ENCODE measurements at regions not wholly inside any gene's neighbourhood (a gene's known extent, or its start where the extent isn't known, plus 50 kb on each side); places are given as distances from the start of the nearest gene placed in this dataset.

- DNase-seq (ENCODE audit: extremely low read depth, low read depth) = no peak
- TF ChIP-seq CTCF (IDR thresholded peaks at IDR 0.05; ENCODE audit: low read depth, low read length) = no peak
Measured at GRCh38 chr15:60073466-60073840, 69.3 kb downstream of the FOXB1 start.

GRCh38 chr15:60074181-60074885 is 70.2 kb downstream of the FOXB1 start:
- no peak for DNase-seq (ENCODE audit: extremely low read depth, low read depth)
- no peak for TF ChIP-seq CTCF (IDR thresholded peaks at IDR 0.05; ENCODE audit: low read depth, low read length)

- no peak for DNase-seq (ENCODE audit: extremely low read depth, low read depth)
- no peak for TF ChIP-seq CTCF (IDR thresholded peaks at IDR 0.05; ENCODE audit: low read depth, low read length)
Measured at GRCh38 chr15:60076045-60076444, 71.9 kb downstream of the FOXB1 start.

GRCh38 chr15:60076582-60077276 is 72.6 kb downstream of the FOXB1 start:
- TF ChIP-seq CTCF (IDR thresholded peaks at IDR 0.05; ENCODE audit: low read depth, low read length) = no peak
- no peak for DNase-seq (ENCODE audit: extremely low read depth, low read depth)

GRCh38 chr15:60077581-60078359 is 73.7 kb downstream of the FOXB1 start:
- no peak for DNase-seq (ENCODE audit: extremely low read depth, low read depth)
- TF ChIP-seq CTCF (IDR thresholded peaks at IDR 0.05; ENCODE audit: low read depth, low read length) = no peak

GRCh38 chr15:60079210-60079609 is 75.1 kb downstream of the FOXB1 start:
- TF ChIP-seq CTCF (IDR thresholded peaks at IDR 0.05; ENCODE audit: low read depth, low read length) = peak; percentile 17
- DNase-seq (ENCODE audit: extremely low read depth, low read depth) = no peak

GRCh38 chr15:60081976-60082375 is 77.9 kb downstream of the FOXB1 start:
- DNase-seq (ENCODE audit: extremely low read depth, low read depth) = no peak
- TF ChIP-seq CTCF (IDR thresholded peaks at IDR 0.05; ENCODE audit: low read depth, low read length) = no peak
